A673 (cell line): ENCODE measurements at regions not wholly inside any gene's neighbourhood (a gene's known extent, or its start where the extent isn't known, plus 50 kb on each side); places are given as distances from the start of the nearest gene placed in this dataset.

Experiments
- BruUV-seq: library from RNA; stranded (reverse); fragments of 400-500 nt; replicated peaks from 2 replicates; lab custom pipeline; 2021; lab: Mats Ljungman, UMichigan
- CTCF ChIA-PET: fragments of 300-600 bp; sonication (Branson Sonifier 250); formaldehyde crosslinking; loops from one replicate; lab custom pipeline; 2022; ENCODE audit warnings: antibody characterized with exemption; lab: Charles Lee
- POLR2A ChIA-PET: fragments of 300-600 bp; sonication (Branson Sonifier 250); formaldehyde crosslinking; loops from one replicate; lab custom pipeline; 2022; ENCODE audit warnings: antibody characterized with exemption; ENCODE audit not compliant: low non-redundant PET; lab: Charles Lee
- DNase-seq: peaks from one replicate; pipeline ENCODE4 v3.0.0-alpha.2; 2015; ENCODE audit warnings: low spot score
- H3K27ac ChIP-seq: fragments of 200-600 bp; sonication (generic); 2 replicates; pipeline ENCODE4 v1.5.1; 2016; ENCODE audit warnings: mixed run types, low read depth, mild to moderate bottlenecking, mixed read lengths, antibody characterized with exemption, low read length; ENCODE audit not compliant: poor library complexity, severe bottlenecking
- H3K27me3 ChIP-seq: fragments of 200-600 bp; sonication (generic); replicated peaks from 2 replicates; pipeline ENCODE4 v1.6.1; 2017; ENCODE audit warnings: mixed run types, low read depth, mild to moderate bottlenecking, mixed read lengths, antibody characterized with exemption, low read length; ENCODE audit not compliant: insufficient read depth, poor library complexity
- H3K36me3 ChIP-seq: fragments of 200-600 bp; sonication (generic); 2 replicates; pipeline ENCODE4 v1.6.1; 2016; ENCODE audit warnings: mixed run types, mild to moderate bottlenecking, mixed read lengths, antibody characterized with exemption, low read length; ENCODE audit not compliant: insufficient read depth, poor library complexity, severe bottlenecking
- H3K4me1 ChIP-seq: fragments of 200-600 bp; sonication (generic); 2 replicates; pipeline ENCODE4 v1.6.1; 2017; ENCODE audit warnings: mixed run types, mild to moderate bottlenecking, mixed read lengths, antibody characterized with exemption, low read length; ENCODE audit not compliant: insufficient read depth, poor library complexity, severe bottlenecking
- H3K4me3 ChIP-seq: fragments of 200-600 bp; sonication (generic); 2 replicates; pipeline ENCODE4 v1.5.1; 2016; ENCODE audit warnings: low read depth, mixed run types, mild to moderate bottlenecking, mixed read lengths, low read length; ENCODE audit not compliant: poor library complexity, severe bottlenecking
- H3K9me3 ChIP-seq: fragments of 200-600 bp; sonication (generic); 2 replicates; pipeline ENCODE4 v1.6.1; 2016; ENCODE audit warnings: mixed run types, low read depth, mild to moderate bottlenecking, mixed read lengths, antibody characterized with exemption, low read length; ENCODE audit not compliant: poor library complexity, severe bottlenecking
- CTCF ChIP-seq: fragments of 300-800, 200-600 bp; sonication (generic); conservative IDR thresholded peaks from 2 replicates; pipeline ENCODE4 v1.5.1; 2017; ENCODE audit warnings: low read depth, mild to moderate bottlenecking, antibody characterized with exemption, low read length, moderate library complexity, mixed read lengths
- EZH2 ChIP-seq: fragments of 200-600 bp; sonication (generic); IDR thresholded peaks from 2 replicates; pipeline ENCODE4 v1.6.1; 2017; ENCODE audit warnings: borderline replicate concordance, low read depth, mild to moderate bottlenecking, mixed read lengths, antibody characterized with exemption, low read length; ENCODE audit not compliant: poor library complexity, severe bottlenecking
- intact Hi-C: fragments of 100-400 bp; cut with micrococcal nuclease; formaldehyde crosslinking; loops from one replicate; pipeline ENCODE4 v1.10.0; 2022; ENCODE audit not compliant: unreplicated experiment

GRCh38 chr5:125283372-125283771 is 536.9 kb upstream of the ZNF608 start:
- no peaks in the 10 kb centered on the region for H3K9me3 ChIP-seq
- H3K4me3 ChIP-seq = no peak overlapping the region
- no peaks in the 10 kb centered on the region for H3K27me3 ChIP-seq
- no TSS peak for BruUV-seq
- H3K36me3 ChIP-seq = no peaks in the 10 kb centered on the region
- no peaks in the 10 kb centered on the region for H3K4me1 ChIP-seq
- CTCF ChIA-PET = no interaction called here
- intact Hi-C loops = no loop called here
- no peak overlapping the region for H3K27ac ChIP-seq
- DNase-seq = no peak
- TF ChIP-seq CTCF (no peak), EZH2 (no peak)
- POLR2A ChIA-PET = no interaction called here

GRCh38 chr5:125286271-125286670 is 539.8 kb upstream of the ZNF608 start:
- Histone ChIP-seq H3K36me3 (no peaks in the 10 kb centered on the region), H3K27ac (no peak overlapping the region), H3K27me3 (no peaks in the 10 kb centered on the region), H3K9me3 (no peaks in the 10 kb centered on the region), H3K4me1 (no peaks in the 10 kb centered on the region), H3K4me3 (no peak overlapping the region)
- ChIA-PET CTCF (no interaction called here), POLR2A (no interaction called here)
- intact Hi-C loops = no loop called here
- BruUV-seq = no TSS peak
- no peak for DNase-seq
- TF ChIP-seq CTCF (no peak), EZH2 (no peak)

- H3K36me3 ChIP-seq = no peaks in the 10 kb centered on the region
- TF ChIP-seq CTCF (no peak), EZH2 (no peak)
Observed at GRCh38 chr5:125289606-125290005, 543.2 kb upstream of the ZNF608 start.

More at GRCh38 chr5:125289606-125290005, 543.2 kb upstream of the ZNF608 start:
- DNase-seq = no peak
- Histone ChIP-seq H3K27me3 (no peaks in the 10 kb centered on the region), H3K4me3 (no peak overlapping the region), H3K27ac (no peak overlapping the region), H3K9me3 (no peaks in the 10 kb centered on the region), H3K4me1 (no peaks in the 10 kb centered on the region)
- intact Hi-C loops = no loop called here
- BruUV-seq = no TSS peak
- CTCF ChIA-PET = no interaction called here
- POLR2A ChIA-PET = no interaction called here
